GM20000 (cell line): ENCODE measurements at regions not wholly inside any gene's neighbourhood (a gene's known extent, or its start where the extent isn't known, plus 50 kb on each side); places are given as distances from the start of the nearest gene placed in this dataset.

Source experiments
- DNase-seq: peaks from one replicate; pipeline ENCODE4 v3.0.0; 2012; ENCODE audit warnings: low spot score
- TF ChIP-seq, protein P1 (sequence below): IDR thresholded peaks from 2 replicates; pipeline ENCODE4 v1.5.1; 2012; ENCODE audit warnings: mild to moderate bottlenecking, control low read depth; ENCODE audit errors: extremely low read depth, missing control alignments

DNA sequence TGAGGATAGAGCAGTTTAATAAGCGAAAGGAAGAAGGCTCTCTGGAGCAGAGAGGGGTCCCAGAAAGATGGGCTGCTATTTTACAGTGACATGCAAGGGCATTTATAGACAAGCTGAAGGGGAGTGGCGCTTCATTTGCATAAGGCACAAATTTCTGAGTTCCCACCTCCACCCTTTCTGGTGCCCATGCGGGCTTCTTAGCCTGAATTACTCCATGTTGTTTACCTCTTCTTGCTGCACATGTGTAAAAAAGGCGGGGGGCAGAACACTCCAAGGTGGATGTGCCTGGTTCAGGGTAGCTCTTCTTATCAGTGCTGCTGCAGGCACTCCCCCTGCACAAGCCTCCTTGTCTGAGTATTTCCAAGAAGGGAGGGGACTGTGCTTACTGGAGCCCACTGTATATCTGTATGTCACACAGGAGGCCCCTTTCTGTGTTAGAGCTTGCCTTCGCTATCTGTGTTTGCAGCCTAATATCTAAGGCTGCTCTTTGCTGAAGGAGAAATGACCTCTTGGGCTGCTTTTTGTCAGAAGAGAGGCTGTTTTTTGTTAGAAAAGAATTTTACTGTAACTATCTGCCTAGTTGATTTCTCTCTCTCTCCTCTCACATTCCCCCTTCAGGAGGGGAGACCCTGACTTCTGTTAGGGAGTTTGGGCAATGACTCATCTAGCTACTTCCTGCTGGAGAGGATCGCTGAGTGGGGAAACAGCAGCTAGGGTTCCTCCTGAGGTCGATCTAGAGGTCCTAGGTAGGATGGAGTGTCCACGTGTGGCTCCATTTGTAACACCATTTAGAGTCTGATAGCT, 1057.0 kb upstream of the CNTN5 start:
- TF ChIP-seq, protein P1, sequence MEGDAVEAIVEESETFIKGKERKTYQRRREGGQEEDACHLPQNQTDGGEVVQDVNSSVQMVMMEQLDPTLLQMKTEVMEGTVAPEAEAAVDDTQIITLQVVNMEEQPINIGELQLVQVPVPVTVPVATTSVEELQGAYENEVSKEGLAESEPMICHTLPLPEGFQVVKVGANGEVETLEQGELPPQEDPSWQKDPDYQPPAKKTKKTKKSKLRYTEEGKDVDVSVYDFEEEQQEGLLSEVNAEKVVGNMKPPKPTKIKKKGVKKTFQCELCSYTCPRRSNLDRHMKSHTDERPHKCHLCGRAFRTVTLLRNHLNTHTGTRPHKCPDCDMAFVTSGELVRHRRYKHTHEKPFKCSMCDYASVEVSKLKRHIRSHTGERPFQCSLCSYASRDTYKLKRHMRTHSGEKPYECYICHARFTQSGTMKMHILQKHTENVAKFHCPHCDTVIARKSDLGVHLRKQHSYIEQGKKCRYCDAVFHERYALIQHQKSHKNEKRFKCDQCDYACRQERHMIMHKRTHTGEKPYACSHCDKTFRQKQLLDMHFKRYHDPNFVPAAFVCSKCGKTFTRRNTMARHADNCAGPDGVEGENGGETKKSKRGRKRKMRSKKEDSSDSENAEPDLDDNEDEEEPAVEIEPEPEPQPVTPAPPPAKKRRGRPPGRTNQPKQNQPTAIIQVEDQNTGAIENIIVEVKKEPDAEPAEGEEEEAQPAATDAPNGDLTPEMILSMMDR, result no peak
- no peak for DNase-seq

DNA sequence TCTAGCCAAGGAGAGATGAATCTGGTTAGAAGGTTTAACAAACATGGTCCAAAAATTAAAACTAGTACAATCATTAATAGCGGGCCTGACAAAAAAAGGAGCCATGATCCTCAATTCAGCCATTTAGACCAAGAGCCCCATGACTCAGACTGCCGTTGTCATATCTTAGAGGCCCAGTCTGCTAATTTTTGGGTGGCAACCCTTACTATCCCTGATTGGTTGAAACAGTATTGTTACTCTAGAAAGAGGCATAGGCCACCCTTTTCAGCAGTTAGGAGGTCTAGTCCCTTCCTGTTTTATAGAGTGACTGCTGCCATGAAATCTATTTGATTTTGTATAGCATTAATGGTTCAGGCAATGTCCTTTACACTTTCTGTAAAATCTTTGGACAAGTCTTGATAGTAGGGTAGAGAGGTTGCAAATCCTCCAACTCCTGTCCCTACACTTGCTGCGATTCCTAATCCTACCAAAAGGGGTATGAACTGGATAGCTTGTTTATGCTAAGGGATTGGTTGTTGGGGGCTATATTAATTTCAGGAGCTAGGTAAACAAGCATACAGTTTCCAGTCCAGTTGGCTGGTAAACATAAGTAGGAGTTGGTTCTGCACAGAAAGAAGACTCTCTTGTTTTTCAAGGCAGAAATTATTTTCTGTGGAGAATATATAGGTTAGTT, 1056.3 kb upstream of the CNTN5 start:
- TF ChIP-seq, protein P1, result no peak
- DNase-seq, result no peak

DNA sequence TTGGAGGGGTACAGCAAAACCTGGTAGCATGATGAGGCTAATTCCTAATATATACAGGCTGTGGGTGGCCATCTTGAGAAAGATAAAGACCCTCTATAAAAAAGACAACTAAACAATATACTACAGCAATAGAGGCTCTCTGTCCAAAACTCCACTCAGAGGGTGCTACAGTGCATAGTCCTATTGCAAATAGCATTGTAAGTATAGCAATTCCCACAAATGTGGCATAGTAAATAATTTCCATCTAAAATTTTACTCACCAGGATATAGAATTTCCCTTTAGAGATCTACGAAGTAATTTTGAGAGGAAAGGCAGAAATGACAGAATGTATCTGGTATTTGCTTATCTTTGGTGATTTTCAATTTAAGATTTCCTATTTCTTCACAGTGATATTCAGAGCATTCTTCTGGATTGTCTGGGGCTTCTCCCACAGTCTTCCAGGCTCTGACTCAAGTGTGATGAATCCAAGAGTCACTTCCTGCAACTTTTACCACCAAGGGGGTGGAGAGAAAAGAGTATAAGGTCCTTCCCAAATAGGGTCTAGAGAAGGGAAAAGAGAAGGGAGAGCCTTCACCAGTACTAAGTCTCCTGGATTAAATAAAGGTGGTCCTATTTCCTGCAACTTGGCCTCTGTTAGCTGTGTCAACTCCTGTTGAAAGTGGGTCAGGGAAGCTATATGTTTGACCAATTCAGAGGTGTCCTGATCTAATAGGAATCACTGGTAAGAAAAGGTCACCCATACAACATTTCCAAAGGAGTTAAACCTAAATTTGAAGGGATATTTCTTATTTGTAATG, 1054.7 kb upstream of the CNTN5 start:
- TF ChIP-seq, protein P1, result no peak
- DNase-seq, result no peak

DNA sequence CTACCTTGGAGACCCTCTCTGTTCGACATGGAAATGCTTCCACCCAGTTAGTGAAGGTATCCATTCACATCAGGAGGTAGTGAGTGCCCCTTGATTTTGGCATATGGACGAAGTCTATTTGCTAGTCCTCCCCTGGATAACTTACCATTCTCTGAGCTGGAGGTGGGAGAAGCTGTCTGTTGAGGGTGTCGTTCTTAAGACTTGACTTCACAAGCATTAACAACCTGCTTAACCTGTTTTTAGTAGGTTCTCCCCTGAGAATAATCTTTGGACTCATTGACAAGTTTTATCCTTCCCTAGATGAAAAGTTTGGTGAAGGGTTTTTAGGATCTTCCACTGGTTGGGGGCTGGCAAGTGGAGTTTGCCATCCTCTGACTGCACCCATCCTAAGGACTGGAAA, 1053.8 kb upstream of the CNTN5 start:
- DNase-seq, result no peak
- TF ChIP-seq, protein P1, result no peak

DNA sequence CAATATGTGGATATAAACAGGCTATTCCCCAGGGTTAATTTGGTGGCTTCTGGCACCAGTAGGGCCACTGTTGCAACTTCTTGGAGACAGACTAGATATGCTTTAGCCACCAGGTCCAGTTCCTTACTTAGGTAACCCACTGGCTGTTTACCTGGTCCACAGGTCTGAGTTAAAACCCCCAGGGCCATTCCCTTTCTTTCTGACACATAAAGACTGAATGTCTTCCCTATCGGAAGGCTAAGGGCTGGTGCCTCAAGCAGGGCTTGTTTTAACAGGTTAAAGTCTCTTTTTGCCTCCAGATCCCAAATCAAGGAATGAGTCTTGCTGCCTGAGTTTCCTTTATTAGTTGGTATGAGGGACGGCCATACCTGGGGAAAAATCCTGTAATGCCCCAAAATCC, 1052.7 kb upstream of the CNTN5 start:
- no peak for DNase-seq
- TF ChIP-seq, protein P1, result no peak

DNA sequence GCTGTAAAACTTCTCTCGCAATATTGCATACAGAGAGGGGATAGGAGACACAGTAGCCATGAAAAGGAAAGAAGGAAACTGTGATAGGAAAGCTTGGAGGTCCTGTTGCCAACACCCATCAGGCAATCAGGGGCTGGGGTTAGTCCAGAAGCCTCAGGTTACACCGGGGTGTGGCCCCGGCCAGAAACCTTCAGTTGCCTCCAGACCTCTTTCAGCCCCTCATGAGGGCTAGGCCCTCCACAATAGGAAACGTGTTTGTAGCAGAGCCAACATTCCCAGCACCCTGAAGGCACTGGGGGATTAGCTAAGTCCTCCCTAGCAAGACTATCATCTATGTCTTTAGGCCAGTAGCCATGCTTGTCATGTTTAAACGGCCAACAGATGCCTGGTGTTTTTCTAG, 1048.0 kb upstream of the CNTN5 start:
- DNase-seq, result no peak
- TF ChIP-seq, protein P1, result no peak

DNA sequence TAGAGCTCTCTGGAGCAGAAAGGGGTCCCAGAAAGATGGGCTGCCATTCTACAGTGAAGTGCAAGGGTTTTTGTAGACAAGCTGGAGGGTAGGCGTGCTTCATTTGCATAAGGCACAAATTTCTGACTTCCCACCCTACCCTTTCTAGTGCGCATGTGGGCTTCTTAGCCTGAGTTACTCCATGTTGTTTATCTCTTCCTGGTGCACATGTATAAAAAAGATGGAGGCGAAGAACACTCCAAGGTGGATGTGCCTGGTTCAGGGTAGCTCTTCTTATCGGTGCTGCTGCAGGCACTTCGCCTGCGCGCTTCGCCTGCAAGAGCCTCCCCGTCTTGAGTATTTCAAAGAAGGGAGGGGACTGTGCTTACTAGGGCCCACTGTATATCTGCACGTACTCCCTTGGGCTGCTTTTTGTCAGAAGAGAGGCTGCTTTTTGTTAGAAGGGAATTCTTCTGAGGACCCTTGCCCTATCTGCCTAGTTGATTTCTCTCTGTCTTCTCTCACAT, 1047.3 kb upstream of the CNTN5 start:
- no peak for DNase-seq
- TF ChIP-seq, protein P1, result no peak
